HG03565 (cell line): ENCODE measurements at regions not wholly inside any gene's neighbourhood (a gene's known extent, or its start where the extent isn't known, plus 50 kb on each side); places are given as distances from the start of the nearest gene placed in this dataset.

ENCODE experiments used
- ATAC-seq: cut with Tn5 transposase; IDR thresholded peaks from one replicate; pipeline ENCODE4 v1.9.1; 2021; ENCODE audit warnings: mild to moderate bottlenecking, moderate library complexity; ENCODE audit not compliant: unreplicated experiment

GRCh38 chrX:57848857-57849256, 61.4 kb downstream of the ZXDA start:
- no peak for ATAC-seq

GRCh38 chrX:57822818-57823217, 87.4 kb downstream of the ZXDA start:
- no peak for ATAC-seq

GRCh38 chrX:57822398-57822797, 87.9 kb downstream of the ZXDA start:
- no peak for ATAC-seq

- ATAC-seq, result peak; percentile 49
These were observed 88.4 kb downstream of the ZXDA start for GRCh38 chrX:57821703-57822387.

- ATAC-seq, result no peak
These were observed 93.0 kb downstream of the ZXDA start for GRCh38 chrX:57817302-57817701.

GRCh38 chrX:57772637-57773036, 92.6 kb upstream of the NLRP2B start:
- no peak for ATAC-seq

GRCh38 chrX:57771689-57772088, 91.6 kb upstream of the NLRP2B start:
- ATAC-seq, result no peak

GRCh38 chrX:57752866-57753265, 72.8 kb upstream of the NLRP2B start:
- no peak for ATAC-seq

GRCh38 chrX:57741107-57741506, 61.0 kb upstream of the NLRP2B start:
- no peak for ATAC-seq

- ATAC-seq, result no peak
These were observed 57.8 kb upstream of the NLRP2B start for GRCh38 chrX:57737881-57738280.
